H4 (cell line): ENCODE measurements at regions not wholly inside any gene's neighbourhood (a gene's known extent, or its start where the extent isn't known, plus 50 kb on each side); places are given as distances from the start of the nearest gene placed in this dataset.
"Not testable (repeated sequence)": the region's sequence is repeated elsewhere in the genome, so short reads cannot be mapped to it uniquely, and the experiment has no call there.

ENCODE experiments used
- DNase-seq: peaks from one replicate; pipeline ENCODE4 v3.0.0-alpha.2; 2015; ENCODE audit warnings: low spot score

GRCh38 chr18:10351219-10351818 lies 103.1 kb upstream of the APCDD1 start:
- DNase-seq: no peak

DNA sequence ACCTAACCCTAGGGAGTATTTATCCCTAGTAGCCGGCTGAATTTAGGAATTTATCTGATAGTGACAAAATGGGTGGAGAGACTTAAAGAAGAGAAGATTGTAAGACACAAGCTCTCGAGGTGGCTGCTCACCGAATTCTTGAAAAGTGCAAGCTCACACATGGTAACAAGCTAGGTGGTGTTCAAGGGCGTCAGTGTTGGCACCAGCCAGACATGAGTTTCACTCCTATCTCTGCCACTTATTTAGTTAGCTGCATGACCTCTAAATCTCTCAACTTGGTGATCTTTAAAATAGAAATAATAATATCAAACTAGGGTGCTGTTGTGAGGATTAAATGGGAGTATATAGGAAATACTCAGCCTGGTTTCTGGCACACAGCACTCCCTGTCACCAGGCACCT lies 102.6 kb upstream of the APCDD1 start:
- no peak for DNase-seq

GRCh38 chr18:10352671-10353070 lies 101.8 kb upstream of the APCDD1 start:
- DNase-seq: no peak

DNA sequence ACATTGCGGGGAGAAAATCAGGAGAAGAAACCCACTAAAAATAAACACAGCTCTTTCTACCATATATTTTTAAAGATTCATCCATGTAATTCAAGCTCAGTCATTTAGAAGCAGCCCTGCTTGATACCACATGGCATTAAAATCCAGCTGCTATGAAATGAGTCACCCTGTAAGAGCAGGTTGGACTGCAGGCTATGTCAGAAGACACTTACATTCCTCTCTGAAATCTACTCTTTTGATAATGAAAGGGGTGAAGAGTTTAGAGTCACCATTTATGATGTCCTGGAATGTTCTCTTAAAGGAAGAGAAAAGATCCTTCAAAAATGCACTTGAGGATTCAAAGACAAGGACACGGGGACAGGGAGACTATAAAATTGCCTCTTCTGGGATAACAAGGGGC lies 100.6 kb upstream of the APCDD1 start:
- peak; percentile 73 for DNase-seq

GRCh38 chr18:10354241-10354811 lies 100.1 kb upstream of the APCDD1 start:
- no peak for DNase-seq

GRCh38 chr18:10354890-10355289 lies 99.5 kb upstream of the APCDD1 start:
- DNase-seq: no peak

- DNase-seq: not testable (repeated sequence)
These were observed 97.4 kb upstream of the APCDD1 start for GRCh38 chr18:10356999-10357398.

DNA sequence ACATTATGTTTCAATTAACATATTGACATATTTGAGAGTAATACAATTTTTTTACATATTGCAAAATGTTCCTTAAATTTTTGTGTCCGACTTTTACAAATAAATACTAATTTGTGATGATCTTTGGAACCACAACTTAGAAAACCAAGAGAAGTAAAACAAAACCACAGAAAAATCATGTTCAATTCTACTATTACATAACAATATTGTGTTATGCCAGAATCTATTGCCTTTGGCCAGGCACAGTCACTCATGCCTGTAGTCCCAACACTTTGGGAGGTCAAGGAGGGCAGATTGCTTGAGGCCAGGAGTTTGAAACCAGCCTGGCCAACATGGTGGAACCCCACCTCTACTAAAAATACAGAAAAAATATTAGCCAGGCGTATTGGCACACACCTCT lies 92.8 kb upstream of the APCDD1 start:
- no peak for DNase-seq

DNA sequence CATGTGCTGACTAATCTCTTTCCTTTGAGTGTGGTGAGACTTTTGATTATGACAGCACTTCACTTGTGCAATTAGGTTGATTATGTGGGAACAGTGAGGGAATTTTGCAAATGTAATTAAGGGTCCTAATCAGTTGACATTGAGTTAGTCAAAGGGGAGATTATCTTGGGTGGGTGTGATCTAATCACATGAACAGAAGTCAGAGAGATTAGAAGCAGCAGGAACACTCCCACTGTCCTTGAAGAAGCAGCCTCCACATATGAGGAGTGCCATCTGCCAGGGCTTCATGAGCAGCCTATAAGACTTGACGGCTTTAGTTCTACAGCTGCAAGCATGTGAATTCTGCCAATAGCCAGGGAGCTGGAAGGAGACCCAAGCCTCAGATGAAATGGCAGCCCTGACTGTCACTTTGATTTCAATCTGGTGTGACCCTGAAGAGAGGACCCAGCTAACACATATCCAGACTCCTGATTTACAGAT lies 89.4 kb upstream of the APCDD1 start:
- DNase-seq: no peak

DNA sequence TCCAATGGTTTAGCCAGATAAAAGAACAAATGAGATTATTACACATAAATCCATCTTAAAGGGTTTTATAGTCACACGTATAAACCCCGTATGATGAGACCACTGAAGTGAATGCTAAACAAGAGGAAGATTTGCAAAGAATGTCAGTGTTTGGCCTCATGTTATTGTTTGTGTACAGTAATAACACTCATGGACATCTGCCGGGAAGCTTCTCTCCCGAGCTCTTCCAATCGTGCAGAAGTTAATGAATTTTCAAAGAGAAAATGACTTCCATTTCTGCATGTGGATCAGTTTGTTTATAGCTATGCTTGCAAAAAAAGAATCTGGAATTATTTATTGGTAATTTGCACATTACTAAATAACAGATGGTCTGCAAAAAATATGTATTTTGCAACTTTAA lies 88.5 kb upstream of the APCDD1 start:
- no peak for DNase-seq

GRCh38 chr18:10367836-10368235 lies 86.6 kb upstream of the APCDD1 start:
- DNase-seq: no peak

- no peak for DNase-seq
These were observed 85.7 kb upstream of the APCDD1 start for GRCh38 chr18:10368456-10369453.

GRCh38 chr18:10370716-10371115 lies 83.7 kb upstream of the APCDD1 start:
- DNase-seq: no peak

- no peak for DNase-seq
These were observed 83.3 kb upstream of the APCDD1 start for GRCh38 chr18:10371165-10371564.

DNA sequence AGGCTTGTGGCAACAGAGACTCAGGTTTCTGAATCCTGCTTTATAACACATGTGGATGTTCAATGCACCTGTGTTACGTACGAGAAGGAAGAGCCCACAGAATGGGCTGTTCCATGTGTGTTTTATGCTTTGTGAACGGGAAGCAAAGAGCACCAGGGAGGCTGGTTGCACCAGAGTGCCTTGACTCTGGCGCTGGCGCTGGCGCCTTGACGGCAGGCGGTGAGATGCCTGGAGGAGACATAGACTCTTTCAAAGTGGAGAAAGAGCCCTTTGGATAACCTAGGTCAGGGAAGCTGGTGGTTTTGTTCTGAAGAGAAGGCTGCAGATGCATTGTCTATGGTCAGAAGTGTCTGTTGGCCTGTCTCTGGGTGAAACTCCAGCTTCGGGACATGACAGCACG lies 80.2 kb upstream of the APCDD1 start:
- no peak for DNase-seq

DNA sequence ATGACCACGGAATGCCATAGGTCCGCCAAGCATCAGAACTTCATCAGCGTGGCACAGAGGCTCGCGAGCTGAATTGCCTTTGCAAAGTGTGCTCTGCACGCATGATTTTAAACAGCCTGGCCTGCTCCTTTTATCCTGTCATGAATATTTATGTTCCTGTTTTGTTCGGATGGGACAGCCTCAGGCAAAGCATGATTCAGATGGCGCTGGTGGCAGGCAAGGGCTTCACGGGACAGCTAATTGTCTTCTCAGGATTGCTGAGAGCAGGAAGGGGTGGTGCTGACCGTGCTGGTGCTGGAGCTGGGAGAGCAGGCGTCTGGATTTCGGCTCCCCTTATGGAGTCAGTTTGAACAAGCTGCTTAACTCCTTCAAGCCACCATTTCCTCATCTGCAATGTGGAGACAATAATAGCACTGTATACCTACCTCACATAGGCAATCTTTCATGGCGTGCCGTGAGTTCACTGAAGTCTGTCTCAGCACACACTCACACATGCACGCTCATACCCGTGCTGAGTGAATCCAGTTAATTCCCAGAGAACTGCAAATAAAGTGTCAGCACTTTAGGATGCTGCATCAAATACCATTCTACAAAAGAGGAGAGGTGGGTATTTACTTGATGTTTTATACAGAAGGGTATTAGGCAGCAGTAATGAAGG lies 79.7 kb upstream of the APCDD1 start:
- no peak for DNase-seq

GRCh38 chr18:10376731-10377130 lies 77.7 kb upstream of the APCDD1 start:
- no peak for DNase-seq

GRCh38 chr18:10377956-10378355 lies 76.5 kb upstream of the APCDD1 start:
- no peak for DNase-seq

DNA sequence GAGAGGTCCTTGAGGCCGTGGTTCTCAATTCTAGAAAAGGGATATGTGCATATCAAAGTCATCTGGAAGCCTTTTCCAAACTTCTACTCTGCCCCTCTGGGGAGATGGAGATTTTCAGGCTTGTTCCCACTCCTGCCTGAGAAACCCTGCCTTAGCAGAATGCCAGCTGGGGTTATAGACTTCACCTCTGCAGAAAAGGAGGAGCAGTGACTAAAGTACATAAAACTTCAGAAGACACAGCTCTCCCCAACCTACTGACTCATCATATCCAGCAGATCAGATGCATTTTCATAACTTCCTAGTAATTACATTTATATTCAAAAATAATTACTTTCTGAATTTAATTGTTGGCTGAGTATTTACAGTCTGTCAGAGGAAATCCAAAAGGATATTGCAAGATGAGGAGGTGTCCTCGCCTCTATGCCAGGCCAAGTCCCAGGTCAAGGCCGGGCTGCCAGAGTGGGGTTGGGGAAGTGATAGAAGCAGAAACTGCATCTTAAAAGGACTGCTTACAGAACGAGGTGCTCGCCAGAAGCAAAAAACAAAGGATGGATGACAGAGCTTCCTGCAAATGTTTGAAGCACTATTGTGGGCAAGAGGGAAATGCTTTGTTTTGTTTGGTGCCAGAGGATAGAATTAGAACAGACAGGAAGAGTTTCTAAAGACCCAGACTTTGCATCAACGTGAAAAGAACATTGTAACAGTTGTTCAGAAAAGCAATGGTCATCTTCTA lies 75.6 kb upstream of the APCDD1 start:
- no peak for DNase-seq

DNA sequence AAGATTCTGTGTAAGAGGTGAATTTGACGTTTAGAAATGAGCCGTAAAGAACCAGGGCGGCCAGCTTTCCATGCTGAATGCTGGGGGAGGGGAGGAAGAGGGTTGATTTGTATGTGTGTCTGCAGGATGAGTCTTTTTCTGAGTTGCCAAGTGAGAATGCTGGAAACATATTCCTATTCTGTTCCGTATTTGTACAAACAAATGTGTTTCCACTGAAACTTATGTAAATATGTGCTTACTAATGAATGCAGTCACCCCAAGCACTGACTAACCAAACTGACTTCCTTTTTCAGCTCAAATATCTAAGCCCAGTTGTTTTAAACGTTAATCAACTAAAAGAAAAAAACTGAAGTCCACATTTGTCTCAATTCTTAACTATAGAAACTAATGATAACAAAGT lies 74.9 kb upstream of the APCDD1 start:
- no peak for DNase-seq

- no peak for DNase-seq
These were observed 72.9 kb upstream of the APCDD1 start for GRCh38 chr18:10381516-10381915.

- DNase-seq: peak; percentile 40
These were observed 72.5 kb upstream of the APCDD1 start for GRCh38 chr18:10381951-10382350.
